H4 (cell line): ENCODE measurements at regions not wholly inside any gene's neighbourhood (a gene's known extent, or its start where the extent isn't known, plus 50 kb on each side); places are given as distances from the start of the nearest gene placed in this dataset.
A peak's percentile ranks its signal among the peaks of the same experiment; 100 is the strongest.
"Not testable (repeated sequence)": the region's sequence is repeated elsewhere in the genome, so short reads cannot be mapped to it uniquely, and the experiment has no call there.

Experiments
- DNase-seq: peaks from one replicate; pipeline ENCODE4 v3.0.0-alpha.2; 2015; ENCODE audit warnings: low spot score

DNA sequence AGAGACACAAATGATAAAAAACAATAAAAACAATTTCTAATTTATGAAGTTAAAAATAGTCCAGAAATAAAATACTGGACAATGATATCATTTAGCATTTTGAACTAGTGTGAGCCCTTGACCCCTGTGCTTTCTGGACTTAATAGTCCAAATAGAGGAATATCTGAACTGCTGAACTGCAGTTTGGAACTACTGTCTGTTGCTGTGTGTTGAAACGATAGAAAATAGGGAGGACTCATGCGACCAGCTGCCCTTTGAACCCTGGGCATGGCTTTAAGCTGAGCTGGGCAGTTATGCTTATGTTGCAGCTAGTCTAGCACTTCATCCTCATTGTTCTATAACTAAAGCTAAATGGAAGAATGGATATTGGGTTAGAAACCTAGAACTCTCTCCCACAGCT is 99.5 kb downstream of the FMR1NB start:
- no peak for DNase-seq

DNA sequence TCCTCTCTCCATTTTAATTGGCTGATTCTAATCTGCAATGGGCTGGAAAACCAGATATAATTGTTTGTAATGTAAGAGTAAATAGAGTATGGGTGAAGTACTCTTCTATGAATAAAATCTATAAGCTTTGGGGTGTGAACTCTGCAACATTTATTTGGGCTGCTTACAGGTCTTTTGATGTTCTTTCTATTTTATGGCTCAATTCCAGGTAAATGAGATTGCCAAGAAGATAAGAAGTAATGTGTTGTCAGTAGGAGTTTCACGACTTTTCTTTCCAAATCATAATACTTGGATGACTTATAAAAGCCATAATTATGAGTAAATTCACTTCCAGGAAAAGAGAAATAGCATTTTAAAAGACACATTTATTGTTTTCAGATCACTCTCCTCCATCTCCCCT is 103.5 kb downstream of the FMR1NB start:
- DNase-seq = no peak

DNA sequence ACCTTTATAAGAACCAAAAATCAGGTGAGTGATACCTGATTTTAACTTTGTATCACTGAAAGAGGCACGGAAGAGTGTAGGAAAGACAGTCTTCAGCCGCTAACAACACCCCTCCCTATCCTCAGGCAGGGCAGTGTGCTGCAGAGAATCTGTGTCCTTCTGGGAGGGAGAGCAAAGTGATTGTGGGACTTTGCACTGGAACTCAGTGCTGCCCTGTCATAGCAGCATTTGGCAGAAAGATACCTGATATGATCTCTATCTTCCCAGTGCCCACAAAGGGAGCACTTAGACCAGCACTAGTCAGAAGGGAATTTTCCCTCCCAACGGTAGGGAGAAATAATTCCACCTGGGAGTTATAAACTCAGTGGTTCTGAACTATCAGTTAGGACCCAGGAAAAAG is 139.0 kb downstream of the FMR1NB start:
- no peak for DNase-seq

DNA sequence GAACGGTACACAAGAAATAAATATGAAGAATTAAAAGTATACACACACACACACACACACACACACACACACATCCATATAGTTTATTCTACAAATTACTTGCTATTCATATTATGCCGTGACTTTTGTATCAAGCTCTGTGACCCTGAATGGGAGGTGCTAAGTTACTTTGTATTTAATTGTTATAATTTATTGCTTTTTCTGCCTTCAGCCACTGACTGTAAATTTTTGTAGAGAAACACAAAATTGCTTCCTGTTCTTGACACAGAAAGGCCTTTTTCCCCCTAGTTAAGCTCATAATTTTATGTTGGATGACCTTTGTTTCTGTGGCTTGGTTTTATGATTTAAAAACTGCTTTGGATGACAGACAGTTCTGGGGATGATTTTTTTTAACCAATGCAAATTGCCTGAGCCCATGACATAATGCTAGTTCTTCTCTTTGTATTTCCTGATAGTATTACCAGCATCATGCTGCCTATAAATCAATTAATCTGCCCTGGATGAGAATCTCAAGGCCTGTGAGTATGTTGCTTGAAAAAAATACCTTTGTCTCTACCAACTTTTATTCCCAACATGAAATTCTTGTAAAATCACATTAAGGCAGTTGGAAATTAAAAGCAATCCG is 140.0 kb downstream of the FMR1NB start:
- no peak for DNase-seq

DNA sequence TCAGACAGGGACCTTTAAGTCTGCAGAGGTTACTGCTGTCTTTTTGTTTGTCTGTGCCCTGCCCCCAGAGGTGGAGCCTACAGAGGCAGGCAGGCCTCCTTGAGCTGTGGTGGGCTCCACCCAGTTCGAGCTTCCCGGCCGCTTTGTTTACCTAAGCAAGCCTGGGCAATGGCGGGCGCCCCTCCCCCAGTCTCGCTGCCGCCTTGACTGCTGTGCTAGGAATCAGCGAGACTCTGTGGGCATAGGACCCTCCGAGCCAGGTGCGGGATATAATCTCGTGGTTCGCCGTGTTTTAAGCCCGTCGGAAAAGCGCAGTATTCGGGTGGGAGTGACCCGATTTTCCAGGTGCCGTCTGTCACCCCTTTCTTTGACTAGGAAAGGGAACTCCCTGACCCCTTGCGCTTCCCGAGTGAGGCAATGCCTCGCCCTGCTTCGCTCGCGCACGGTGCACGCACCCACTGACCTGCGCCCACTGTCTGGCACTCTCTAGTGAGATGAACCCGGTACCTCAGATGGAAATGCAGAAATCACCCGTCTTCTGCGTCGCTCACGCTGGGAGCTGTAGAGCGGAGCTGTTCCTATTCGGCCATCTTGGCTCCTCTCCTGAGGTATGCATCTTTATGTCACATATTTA is 147.9 kb downstream of the FMR1NB start:
- not testable (repeated sequence) for DNase-seq

DNA sequence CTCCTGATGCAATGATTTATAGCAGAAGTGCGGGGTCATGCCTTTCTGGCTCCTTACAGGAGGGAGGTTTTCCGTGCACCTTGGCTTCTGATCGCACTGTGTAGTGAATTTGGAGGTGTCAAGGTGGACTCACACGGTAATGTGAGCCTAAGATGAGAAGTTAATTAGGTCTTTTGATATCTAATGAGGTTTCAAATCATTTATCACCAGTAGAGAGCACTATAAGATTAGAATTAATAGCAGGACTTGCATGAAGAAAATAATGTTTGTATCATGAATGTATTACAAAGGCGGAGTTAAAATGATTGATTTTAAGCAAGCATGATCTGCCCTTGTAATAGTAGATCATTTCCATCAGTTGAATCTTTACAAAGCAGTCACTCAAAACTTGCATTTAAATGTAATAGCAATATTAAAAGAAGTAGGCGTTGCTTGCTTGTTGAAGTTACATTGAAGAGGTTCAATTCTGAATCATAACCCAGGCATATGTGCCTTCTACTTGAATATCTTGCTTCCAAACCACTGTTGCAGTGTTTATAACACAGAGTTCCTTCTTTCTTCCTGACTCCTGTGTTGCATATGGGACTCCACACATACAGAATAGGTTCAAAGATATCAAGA is 152.1 kb downstream of the FMR1NB start:
- DNase-seq = no peak

DNA sequence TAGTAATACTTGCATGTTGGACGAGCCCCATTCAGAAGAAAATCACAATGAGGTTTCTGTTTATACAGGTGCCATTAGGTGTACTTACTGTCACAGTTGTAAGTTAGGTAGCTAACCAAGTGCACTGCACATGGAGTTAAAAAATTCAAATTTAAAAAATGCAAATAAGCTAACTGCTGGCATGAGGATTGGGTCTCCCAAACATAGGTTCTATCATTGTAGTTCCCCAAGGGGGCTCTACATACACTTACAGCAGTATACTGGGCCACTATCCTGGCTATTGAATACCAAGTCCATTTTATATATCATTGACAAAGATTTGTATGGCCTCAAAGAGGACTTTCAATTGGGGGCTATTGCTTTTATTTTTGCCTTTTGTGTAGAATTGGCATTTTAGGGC is 153.4 kb downstream of the FMR1NB start:
- no peak for DNase-seq

DNA sequence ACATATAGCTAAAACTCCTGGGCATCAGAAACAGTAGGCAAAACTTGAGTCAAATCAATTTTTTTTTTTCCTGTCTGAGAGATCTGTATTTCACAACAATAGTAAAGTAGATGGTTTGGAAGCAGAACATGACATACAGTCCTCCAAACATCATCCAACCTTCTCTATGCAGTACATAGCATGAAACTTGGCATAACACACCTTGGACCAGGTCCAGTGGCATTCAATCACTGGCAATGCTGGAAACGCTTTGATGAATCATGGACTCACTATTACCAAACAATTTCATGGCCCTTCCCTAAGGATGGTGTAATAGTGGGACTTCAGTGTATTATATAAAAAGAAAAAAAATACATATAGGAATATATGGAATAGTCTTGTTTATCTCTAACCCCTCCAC is 154.6 kb downstream of the FMR1NB start:
- peak; percentile 3 for DNase-seq

DNA sequence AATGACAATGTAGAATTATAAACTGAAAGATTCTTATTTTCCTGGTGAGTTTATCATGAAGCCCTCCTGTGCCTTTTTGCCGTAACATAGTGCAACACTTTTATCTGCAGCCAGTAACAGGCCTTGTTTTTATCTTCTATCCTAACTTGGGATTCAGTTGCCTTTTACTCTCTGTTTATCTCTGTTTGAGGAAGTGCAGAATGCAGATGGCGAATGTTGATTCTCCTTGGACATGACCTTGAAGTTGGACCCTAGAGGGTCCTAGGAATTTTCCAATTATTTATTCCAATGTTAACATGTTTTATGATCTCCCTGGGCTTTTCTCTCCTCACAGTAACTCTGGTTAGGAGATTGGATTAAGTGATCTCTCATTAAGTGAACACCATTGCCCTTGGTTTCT is 165.0 kb downstream of the FMR1NB start:
- no peak for DNase-seq

DNA sequence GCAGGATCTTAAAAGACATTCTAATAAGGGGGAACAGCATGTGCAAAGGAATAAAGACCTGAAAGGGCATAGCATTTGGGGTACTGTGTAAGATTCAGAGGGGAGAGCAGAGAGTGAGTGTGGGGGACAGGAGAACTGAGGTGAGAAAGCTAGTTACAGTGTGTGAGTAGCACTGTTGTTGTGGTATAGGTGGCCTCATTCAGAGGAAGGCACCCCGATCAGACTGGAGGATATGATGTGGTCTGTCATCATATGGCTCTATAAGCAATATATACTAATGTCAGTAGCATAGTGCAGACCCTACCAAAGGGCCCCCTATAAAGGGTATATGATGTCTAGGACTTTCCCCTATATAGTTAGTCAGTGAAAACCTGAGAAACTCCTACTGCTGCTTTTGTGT is 175.8 kb downstream of the FMR1NB start:
- no peak for DNase-seq

DNA sequence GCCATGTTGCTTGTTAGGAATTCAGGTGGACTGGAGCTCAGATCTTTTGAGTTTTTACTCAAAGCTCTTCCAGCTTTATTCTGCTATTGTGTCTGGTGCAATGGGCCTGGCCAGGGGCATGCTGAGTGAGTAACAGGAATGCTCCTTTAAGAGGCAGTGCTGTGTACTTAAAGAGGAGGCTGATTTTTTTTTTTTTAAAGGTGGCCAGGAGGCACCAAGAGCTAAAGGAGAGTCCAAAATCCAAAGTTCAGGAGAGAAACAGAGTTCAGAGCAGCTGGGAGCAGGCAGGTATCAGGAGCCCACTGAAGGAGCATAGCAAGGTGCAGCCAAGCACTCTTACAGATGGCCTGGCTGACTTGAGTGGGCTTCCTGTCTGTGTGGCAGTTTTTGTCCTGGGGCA is 178.7 kb downstream of the FMR1NB start:
- DNase-seq = no peak

DNA sequence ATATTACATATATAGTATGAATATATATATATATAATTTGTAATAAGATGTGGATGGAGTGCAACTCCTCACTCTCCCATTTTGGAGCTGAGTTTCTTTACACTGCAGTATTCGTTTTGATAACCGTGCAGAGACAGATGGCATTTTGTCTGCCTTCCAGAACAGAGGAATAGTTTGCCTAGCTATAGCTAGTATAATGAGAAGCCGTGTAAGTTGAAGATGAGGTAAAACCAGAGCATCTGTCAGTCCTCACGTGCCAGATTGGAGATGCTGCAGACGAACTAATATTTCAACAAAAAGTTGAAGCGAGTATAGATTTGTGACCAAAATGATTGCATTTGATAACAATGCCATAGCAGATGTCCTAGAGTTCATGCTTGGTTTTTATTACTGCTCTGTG is 180.6 kb downstream of the FMR1NB start:
- no peak for DNase-seq

DNA sequence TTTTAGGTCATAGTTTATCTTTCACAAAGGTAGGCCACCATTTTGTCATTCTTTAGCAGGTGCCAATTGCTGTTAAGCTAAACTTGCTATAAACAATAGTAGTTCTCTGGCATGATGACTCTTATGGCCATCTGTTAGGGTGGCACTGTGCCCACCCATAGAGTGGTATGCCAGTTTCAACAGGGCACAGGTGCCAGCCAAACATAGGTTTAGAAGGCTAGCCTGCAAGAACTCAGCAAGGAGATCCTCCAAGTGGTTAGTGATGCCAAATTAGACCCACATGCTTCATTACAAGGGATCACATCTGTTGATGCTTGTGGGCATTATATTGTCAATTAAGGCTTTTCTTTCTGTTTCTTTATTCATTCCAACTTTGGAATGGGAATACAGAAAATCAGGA is 204.5 kb downstream of the FMR1NB start:
- no peak for DNase-seq

DNA sequence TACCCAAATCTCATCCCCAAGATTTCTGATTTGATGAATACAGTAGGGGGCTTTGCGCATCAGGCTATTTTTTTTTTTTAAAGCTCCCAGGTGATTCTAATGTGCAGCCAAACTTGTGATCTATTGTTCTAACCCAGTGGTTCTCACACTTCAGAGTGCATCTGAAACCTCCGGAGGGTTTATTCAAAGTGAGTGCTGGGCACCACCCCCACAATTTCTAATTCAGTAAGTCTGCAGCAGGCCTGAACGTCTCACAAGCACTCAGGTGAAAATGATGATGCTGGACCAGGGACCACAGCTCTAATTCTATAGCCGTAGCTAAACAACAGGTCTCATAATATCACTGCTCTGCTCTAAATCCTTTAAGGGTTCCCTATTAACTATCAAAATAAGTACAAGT is 211.4 kb downstream of the FMR1NB start:
- no peak for DNase-seq

DNA sequence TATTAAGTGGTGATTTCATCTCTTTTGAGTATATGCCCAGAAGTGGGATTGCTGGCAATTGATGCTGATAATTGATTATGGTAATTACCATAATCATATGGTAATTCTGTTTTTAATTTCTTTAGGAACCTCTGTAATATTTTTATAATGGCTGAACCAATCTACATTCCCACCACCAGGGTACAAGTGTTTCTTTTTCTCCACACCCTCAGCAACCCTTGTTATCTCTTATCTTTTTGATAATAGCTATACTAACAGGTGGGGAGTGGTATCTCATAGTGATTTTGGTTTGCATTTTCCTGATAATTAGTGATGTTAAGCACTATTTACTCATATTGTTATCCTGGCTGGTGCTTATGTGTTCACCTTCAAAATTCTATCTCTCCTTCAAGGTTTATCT is 212.6 kb downstream of the FMR1NB start:
- DNase-seq = no peak

DNA sequence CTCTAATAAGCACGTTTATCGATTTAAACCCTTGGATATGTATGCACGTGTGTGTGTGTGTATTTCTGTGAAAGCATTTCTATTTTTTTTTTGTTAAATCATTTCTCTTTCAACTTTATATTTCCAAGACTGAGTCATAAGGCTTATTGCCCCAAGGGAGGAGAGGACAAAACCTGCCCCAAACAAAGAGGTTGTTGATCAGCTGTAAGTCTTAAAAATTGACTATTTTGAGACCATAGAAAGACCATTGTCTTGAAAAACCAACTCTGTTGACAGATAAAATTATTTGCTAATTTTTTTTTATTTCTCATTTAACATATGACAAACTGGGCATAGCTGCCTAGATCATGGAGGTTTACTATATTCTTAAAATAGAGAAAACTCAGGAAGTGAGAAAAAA is 222.4 kb downstream of the FMR1NB start:
- DNase-seq = no peak

DNA sequence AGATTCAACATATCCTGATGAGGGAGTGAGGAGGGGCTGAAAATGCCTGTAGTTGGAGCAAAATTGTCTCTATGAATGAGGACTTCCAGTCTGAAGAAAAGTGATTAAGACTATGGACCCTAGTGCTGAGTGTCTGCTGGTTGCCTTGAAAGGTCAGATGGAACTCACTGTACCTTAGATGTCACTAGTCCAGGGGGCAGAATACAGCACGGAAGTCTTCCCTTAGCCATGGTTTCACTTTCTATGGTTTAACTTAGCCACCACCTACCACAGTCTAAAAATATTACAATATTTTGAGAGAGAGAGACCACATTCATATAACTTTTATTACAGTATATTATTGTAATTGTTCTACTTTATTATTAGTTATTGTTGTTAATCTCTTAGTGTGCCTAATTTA is 223.1 kb downstream of the FMR1NB start:
- DNase-seq = no peak

DNA sequence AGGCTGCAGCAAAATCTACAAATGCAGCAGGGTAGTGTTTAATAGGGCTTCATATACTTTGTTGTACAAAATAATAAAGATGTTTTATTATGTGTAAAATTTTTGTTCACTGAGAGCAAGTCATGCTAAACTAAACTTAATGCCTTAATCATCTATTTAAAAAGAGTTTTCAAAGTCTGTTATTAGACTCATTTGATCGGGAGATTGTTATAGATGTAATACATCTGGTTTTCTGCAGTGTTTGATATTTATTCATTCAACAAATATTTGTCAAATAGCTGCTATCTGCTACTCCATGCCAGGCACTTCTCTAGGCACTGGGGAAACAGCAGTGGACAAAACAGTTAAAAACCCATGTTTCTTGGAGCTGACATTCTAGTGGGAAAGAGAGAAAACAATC is 233.6 kb downstream of the FMR1NB start:
- DNase-seq = no peak

DNA sequence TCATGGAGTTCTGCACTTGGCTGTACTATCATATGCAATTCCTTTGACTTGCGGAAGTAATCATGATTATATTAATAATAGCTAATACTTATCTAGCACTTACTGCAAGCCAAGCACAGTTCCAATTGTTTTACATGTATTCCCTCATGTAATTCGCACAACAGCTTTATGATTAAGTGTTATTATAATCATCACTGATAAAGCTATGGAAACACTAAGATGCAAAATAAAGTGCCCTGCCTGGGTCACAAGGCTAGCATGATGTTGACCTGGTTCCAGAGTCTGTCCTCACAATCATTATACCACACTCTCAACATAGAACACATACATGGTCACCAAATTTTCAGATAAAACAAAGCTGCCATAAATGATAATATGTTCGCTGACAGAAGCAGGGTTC is 234.6 kb downstream of the FMR1NB start:
- DNase-seq = no peak

DNA sequence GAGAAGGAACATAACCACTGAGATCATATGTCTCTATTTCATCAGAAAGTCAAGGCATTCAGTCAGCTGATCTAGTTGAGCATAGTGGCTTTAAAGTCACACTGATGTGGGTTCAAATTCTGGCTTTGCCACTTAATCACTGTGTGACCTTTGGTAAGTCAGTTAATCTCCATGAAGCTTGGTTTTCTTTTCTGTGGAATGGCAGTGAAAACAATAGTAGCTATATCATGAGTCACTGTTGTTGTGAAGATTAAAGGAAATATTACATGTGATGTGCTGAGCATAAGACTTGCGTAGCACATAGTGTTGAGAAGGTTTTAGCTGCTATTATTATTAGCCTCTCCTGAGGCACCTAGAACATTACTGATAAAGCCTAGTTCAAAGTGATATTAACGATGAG is 242.2 kb downstream of the FMR1NB start:
- DNase-seq = no peak

DNA sequence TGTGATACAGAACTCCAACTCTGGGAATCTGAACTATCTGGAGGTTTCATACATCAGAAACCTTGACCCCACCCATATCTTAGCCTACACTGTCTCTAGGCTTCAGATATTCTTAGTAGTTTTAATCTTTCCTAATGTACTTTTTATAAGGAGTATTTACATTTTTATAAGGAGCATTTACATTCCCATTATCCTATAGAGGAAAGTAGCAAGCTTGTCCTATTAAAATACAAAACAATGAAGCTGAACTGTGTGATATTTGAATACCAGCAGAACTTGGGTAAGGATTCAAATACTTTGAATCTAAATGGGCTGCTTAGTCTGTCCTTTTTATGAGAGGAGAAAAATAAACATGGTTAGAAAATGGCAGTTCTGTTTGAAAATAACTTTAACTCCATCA is 247.4 kb downstream of the FMR1NB start:
- DNase-seq = no peak

DNA sequence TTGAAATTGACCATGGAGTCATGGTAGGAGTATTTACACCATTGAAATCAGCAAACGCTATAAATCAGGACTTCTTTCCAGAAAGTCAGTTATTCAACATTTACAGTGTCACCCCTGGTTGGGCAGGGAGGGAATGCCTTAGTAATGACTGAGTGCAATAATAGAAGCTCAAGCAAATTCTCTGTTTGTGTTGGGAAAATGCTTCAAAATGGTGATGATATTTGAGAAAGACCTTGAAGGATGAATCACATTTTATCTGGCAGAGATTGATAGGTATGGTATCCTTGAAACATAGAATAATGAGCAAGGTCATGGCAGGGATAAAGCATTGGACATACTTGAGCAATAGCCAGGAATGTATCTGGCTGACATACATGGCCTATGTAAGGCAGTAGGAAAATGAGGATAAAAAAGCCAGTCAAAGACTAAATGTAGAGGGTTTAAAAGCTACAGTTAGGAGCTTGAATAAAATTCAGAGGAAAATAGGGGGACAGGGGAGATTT is 248.7 kb downstream of the FMR1NB start:
- DNase-seq = no peak

DNA sequence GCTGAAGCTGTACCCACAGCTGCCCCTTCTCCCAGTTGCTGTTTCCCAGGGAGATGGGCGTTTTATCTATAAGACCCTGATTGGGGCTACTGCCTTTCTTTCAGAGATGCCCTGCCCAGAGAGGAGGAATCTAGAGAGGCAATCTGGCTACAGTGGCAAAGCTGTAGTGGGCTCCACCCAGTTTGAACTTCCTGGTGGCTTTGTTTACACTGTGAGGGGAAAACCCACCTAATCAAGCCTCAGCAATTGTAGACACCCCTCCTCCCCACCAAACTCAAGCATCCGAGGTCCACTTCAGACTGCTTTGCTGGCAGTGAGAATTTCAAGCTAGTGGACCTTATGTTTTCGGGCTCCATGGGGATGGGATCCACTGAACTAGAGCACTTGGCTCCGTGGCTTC is 240.4 kb upstream of the AFF2 start:
- DNase-seq = no peak

DNA sequence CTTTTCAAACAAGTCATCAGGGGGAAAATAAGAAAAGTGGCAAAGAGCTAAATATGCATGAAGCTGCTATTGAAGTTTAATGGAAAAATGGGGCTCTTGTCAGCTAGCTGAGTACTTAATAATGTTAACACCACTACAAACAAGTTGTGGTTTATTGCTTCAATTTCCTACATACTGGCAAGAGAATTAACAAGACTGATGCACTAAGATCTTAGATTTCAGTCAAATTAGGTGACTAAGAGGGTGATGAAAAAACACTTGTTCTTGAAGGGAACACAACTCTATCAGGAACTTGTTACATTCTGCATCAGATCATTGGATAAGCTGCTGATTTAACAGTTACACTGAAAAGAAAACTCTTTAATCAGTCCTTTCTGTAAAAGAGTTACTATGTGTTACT is 234.6 kb upstream of the AFF2 start:
- no peak for DNase-seq
